LHCN-M2 (cell line): ENCODE measurements at regions not wholly inside any gene's neighbourhood (a gene's known extent, or its start where the extent isn't known, plus 50 kb on each side); places are given as distances from the start of the nearest gene placed in this dataset.
"Not testable (repeated sequence)": the region's sequence is repeated elsewhere in the genome, so short reads cannot be mapped to it uniquely, and the experiment has no call there.

Experiments
- DNase-seq: peaks from one replicate; pipeline ENCODE4 v3.0.0-alpha.2; 2012; ENCODE audit warnings: low read depth

DNA sequence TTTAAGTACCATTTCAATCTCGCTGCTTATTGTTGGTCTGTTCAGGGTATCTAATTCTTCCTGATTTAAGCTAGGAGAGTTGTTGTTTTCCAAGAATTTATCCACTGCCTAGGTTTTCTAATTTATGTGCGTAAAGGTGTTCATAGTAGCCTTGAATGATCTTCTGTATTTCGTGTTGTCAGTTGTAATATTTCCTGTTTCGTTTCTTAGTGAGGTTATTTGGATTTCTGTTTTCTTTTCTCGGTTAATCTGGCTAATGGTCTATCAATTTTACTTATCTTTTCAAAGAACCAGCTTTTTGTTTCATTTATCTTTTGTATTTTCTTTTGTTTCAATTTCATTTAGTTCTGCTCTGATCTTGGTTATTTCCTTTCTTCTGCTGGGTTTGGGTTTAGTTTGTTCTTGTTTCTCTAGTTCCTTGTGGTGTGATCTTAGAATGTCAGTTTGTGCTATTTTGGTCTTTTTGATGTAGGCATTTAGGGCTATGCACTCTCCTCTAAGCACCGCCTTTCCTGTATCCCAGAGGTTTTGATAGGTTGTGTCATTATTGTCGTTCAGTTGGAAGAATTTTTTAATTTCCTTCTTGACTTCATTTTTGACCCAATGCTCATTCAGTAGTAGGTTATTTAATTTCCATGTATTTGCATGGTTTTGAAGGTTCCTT is 92.5 kb upstream of the CSRP2 start:
- DNase-seq, result not testable (repeated sequence)

DNA sequence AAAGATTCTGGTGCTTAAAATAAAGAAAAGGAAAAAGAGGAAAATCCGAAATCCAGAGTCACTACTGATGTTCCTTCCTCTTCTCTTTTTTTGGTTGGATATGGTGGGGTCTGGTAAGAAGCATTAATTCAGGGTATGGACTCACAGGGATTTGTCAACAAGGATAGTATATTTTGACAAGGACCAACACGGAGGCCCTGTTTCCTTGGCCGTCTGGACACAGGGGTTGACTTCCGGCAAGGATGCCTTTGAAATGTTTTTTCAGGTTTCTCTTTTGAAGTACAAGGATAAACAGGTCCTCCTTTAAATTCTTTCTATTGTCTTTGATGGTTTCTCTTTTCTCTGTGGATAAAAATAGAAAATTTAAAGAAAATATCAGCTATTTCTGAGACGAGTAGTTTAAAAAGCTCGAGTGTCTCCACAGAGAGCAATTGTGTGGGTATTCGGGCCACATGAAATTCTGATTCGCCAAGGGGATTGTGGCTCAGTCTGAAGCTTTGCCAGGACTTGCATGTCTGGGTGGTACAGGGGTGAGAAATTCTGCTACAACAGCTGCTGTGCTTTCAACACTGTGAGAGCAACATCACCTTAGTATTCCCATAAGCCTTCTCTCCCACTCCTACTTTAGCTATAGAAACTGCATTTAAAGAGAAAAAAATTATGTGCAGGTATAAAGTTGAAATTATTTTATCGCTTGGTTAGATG is 88.5 kb upstream of the CSRP2 start:
- peak; percentile 67 for DNase-seq

DNA sequence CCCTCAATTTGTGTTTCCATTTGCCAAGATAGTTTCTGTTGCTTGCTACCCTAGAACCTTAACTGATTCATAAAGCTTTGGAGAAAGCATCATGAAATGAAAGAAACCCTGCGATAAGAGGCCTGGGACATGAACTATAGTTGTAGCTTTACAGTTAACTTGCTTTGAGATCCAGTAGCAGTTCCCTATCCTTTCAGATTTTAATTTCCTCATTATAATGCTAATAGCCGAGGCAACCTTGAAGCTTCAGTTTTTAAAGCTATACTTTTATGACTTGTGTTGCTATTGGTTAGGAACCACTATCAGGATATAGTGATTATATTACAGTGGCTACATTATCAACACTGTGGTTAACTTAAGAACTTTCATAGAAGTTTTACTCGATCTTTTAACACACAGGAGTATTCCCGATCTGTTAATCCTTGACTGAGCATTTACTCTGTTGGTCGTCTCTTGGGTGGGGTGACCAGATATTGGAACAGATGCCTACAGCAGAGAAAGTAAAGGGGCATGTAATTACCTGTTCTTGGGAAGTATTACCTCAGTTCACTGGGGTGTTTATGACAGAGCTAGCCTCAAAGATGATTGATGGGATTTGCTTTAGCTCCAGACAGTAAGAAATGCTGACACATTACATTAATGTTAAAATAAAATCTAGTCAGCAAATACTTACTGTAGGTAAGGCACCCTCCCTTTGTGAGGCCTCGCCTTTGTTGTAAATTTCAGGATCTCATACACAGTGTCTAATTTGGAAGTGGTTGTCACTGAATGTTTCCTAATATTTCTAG is 86.2 kb upstream of the CSRP2 start:
- DNase-seq, result no peak

DNA sequence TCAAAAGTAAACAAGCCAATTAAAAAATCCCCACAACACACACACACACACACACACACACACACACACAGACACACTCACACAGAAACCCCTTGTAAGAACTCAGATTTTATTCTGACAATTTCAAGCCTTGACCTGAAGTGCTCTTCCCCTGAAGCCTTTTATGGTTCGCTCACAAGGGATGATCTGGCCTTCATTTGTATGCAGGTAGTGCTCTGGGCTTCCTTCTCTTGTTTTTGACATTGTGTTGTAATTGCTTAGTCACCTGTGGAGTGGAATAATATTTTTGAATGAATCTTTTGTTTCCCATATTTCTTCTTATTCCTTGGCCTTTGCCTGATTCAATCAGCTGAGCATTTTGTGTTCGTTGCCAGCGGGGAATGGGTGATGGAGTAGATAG is 83.3 kb upstream of the CSRP2 start:
- no peak for DNase-seq

DNA sequence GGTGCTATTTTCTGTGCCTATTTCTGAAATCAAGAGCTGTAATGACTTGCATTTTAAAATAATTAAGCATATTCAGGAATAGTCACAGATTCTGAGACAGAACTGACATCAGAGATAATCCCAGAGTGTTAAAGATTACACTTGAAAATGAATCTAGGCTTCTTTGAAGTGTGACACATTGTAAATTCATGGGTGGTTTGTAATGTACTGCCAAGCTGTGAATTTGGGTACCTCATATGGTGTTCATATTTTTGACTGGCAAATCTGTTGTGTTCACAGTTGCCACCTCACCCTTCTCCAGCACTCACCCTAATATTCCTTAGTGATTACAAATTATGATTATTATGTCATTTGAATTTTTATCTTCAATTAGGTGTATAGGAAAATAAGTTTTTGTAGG is 78.5 kb upstream of the CSRP2 start:
- DNase-seq, result no peak

DNA sequence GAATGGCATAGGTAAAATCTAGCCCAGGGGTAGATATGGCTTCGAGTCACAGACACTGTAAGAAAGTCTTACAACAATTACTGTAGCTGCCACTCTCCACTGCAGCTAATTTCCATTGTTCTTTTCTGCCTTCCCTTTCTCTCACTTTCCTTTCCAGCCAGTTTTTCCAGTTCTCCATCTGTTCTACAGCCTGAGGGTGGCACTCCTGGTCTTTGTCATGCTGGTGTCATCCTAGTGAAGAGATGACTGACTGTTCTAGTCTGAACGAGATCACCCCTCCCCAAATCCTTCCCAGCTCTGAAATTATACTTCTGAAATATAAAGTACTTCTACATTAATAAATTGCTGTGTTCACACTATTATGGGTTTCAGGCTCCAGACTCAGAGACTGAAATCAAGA is 74.2 kb upstream of the CSRP2 start:
- peak; percentile 27 for DNase-seq

DNA sequence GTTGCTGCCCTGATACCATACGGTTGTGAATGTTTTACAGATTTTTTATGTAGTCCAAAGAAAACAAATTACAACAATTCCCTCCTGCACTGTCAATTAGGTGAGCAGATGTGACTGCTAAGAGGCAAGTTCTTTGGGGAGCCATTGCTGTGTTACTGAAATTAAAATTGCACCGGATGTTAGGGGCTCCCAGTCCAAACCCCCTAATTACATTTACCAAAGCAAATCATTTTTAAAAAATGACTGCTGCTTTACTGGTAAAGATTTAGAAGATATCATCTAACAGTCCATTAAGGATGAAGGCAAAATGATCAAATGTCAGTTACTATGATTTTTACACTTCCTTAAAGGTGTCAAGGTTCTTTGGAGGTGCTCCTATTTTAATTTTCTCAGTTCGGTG is 70.1 kb upstream of the CSRP2 start:
- DNase-seq, result no peak

DNA sequence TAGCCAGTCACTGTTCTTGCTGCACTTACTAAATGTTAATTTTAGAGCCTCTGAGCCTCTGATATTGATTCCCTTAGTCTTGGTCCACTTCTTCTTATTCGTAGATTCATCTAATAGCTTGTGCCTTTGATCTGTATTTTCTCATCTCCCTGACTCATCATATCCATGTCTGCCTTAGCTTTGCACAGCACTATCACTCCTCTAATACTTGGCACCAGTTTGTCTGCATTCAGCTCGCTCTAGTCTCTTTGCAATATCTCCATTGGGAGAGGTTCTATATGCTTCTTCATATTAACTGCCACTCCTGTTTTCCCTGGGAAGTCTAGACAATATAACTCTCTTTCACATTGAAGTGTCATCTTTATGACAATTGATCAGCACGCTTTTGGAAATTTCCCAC is 68.5 kb upstream of the CSRP2 start:
- no peak for DNase-seq

DNA sequence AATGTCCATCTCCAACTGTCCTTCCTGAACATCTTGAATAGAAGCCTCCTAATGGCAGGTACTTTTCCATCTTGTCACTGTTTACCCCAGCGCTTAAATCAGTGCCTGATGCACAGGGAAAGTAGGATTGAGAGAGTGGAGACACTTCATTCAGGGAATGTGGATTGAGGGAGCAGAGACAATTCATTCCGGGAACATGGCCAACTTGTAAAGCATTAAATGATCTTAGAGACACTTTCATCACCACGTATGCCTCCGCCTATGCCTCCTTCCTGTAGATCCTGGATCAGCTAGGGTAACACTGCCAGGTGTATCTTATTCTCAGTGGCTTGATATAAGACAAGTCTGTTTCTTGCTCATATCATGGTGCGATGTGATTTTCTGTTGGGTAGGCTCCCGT is 67.6 kb upstream of the CSRP2 start:
- no peak for DNase-seq

DNA sequence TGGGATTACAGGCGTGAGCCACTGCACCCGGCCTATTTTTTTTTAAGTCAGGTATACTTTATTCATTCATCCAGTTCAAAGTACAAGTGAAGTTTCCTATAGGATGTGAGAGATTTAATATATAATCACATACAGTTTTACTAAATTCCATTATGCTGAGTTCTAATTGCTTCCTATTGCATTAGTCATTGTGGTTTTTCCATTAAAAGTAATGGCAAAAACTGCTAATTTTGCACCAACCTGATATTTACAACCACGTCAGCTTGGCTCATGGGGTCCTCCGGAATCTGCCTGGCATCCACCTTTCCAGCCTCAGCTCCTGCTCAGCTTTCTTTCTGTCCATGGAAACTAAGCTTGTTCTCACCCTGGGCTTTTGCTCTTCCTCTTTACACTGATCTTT is 67.0 kb upstream of the CSRP2 start:
- no peak for DNase-seq

DNA sequence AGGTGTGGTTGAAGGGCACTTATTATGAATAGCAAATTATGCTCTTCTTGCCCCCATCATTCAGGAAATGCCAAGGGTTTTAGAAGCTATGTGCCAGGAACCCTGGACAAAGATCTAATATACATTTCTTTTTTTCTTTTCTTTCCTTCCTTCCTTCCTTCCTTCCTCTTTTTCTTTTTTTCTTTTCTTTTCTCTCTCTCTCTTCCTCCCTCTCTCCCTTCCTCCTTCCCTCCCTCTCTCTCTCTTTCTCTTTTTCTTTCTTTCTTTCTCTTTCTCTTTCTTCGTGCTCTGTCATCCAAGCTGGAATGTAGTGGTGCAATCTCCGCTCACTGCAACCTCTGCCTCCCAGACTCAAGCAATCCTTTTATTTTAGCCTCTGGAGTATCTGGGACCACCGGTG is 66.1 kb upstream of the CSRP2 start:
- no peak for DNase-seq

DNA sequence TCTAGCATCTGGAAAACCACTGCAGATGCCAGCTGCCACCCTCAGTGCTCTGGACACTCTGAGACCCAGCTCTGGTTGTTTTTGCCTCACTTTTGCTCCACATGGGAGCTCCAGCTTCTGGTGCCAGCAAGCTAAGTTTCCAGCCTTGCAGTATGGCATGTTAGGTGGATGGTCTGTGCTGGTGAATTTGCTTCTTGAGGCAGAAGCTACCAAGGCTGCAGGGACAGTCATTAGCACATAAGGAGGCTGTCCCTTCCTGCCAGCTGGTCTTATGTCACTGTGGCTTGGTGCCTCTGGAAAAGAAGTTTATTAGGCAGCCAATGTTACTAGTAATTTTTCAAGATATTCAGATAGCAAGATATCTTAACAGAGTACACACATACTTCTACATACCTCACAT is 64.2 kb upstream of the CSRP2 start:
- DNase-seq, result peak; percentile 41

DNA sequence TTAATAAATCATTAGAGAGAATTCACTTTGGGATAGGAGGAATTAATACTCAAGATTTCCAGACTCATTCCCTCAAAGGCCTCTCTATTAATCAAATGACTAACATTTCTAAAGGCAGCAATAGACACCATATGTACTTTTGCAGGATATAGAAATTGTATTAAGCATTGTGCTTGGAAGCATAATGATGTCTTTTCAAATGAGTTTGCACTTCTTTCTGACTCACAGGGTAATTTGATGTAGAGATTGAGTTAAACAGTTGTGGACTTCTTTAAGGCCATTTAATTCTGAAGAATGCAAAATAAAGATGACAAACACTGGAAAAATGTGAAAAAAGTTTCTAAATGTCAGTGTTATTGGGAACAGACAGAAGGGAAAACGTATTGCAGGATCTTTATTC is 63.4 kb upstream of the CSRP2 start:
- DNase-seq, result peak; percentile 71

DNA sequence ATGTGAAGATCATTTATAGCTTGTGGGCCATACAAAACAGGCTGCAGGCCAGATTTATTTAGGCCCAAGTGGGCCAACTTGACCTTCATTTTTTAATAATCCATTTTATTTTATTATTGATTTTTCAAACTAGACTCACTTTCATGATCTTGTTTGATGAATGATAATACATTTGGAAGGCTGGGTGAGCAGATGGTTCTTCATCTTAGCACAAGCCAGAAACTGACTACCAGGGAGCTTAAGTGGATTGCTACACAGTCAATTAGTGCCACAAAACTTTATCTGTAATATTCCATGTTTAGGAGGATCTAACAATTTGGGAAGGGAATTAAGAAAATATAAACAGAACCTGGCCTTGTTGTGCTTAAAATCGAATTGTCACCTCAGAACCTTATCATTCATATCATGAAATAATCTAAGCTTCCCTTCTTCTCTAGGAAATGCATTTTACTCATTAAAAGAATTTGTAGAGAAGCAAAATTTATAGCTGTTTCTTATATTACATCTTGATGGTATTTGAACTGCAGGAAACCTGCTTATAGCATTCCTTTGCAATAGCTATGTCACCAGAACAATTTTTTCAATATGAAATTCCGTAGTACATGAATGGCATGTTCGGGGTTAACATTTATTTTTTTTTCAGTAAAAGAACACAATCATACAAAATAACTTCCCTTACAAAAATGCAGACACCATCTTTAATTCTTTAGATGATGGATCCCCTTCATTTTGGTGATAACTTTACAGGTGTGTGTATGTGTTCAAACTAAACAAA is 62.0 kb upstream of the CSRP2 start:
- no peak for DNase-seq

DNA sequence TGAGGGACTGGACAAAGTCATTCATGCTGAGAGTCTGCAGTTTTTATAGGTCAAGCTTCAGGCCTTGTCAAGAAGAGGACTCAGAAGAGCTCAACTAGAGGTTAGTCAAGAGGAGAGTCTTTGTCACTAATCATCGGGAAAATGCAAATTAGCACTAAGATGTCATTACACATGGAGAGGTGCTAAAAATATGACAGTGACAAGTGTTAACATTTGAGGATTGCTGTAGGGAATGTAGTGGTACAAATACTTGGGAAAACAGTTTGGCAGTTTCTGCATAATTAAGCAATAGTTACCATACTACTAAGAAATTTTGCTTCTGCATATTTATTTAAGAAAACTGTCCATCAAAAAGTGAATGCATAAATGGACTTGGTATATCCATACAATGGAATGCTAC is 60.9 kb upstream of the CSRP2 start:
- DNase-seq, result no peak

DNA sequence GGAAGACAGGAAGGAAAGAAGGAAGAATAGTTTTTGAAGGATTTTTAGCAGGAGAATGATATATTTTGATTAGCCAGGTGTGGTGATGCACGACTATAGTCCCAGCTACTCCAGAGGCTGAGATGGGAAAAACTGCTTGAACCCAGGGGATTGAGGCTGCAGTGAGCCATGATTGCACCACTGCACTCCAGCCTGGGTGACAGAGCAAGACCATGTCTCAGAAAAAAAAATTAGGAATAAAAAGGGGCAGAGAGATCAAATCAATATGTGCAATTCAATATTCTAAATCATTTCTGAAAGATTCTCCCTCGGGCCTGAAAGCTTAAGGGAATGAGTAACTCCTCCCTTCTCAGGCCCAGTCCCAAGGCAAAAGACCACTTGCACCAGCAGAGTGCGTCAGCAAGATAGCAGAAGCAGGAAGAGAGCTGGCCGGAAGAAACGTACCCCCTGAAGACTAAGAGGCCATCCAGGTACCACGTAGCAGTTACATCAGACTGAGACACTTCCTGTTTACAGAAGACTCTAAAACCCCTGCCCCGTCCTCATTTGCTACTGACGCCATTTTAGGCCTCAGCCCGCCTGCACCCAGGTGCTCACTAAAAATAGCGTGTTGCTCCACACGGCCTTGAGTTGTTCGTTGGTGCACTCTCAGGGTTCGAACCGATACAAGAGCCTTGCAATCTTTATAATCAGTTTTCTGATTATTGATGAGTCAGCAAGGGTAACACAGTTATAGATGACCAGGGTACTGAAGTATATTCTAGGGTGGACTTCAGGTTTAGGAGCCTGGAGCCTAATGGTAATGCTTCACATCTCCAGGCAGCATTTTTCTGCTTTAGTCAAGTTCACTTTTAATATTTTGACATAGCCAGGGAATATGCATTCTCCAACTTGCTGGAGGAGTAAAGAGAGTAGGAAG is 57.7 kb upstream of the CSRP2 start:
- no peak for DNase-seq

DNA sequence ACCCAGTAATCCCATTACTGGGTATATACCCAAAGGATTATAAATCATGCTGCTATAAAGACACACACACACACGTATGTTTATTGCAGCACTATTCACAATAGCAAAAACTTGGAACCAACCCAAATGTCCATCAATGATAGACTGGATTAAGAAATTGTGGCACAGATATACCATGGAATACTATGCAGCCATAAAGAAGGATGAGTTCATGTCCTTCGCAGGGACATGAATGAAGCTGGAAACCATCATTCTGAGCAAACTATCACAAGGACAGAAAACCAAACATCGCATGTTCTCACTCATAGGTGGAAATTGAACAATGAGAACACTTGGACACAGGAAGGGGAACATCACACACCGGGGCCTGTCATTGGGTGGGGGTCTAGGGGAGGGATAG is 54.6 kb upstream of the CSRP2 start:
- DNase-seq, result not testable (repeated sequence)

DNA sequence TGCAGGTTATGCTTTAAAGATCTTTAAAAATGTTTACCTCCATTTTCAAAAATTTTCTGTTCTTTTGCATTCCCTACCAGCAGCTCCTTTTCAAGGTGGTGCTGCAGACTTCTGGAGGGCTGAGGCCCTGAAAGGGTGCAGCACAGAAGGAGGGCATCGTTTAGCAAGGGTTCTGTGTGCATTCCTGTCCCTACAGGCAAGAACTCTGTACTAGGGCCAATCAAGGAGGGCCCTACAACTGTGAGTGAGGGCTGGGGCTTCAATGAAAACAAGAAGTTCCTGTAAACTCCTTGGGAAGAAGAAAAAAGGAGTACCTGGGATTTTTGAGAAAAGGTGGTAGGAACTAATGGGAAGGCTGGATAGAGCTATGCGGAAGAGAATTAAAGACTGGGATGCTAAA is 50.7 kb upstream of the CSRP2 start:
- DNase-seq, result no peak
